Large intestine (tissue), 3 donors: ENCODE measurements at regions not wholly inside any gene's neighbourhood (a gene's known extent, or its start where the extent isn't known, plus 50 kb on each side); places are given as distances from the start of the nearest gene placed in this dataset.

Experiments
- DNase-seq, 2 donors: peaks; one replicate each; pipeline versions ENCODE4 v3.0.0 to v3.0.0-alpha.2; 2013
- H3K27ac ChIP-seq: one replicate; pipeline ENCODE4 v1.5.1; 2013; ENCODE audit warnings: low read length
- H3K27me3 ChIP-seq: 2 replicates; pipeline ENCODE4 v1.6.1; 2013; ENCODE audit warnings: low read length; ENCODE audit not compliant: control insufficient read depth, insufficient read depth
- H3K36me3 ChIP-seq: 2 replicates; pipeline ENCODE4 v1.6.1; 2013; ENCODE audit warnings: low read length; ENCODE audit not compliant: control insufficient read depth, insufficient read depth
- H3K4me1 ChIP-seq: one replicate; pipeline ENCODE4 v1.6.1; 2013; ENCODE audit warnings: low read length; ENCODE audit not compliant: control insufficient read depth, insufficient read depth
- H3K4me3 ChIP-seq: one replicate; pipeline ENCODE4 v1.5.1; 2013; ENCODE audit warnings: low read length
- H3K9me3 ChIP-seq: one replicate; pipeline ENCODE4 v1.6.1; 2013; ENCODE audit warnings: mild to moderate bottlenecking, low read depth, low read length, moderate library complexity; ENCODE audit not compliant: control insufficient read depth
- WGBS: methylation state at CpG from one replicate; pipeline ENCODE4 v1.1.5; 2013; ENCODE audit warnings: low lambda C conversion rate; ENCODE audit not compliant: insufficient coverage; 5-methylcytosine and 5-hydroxymethylcytosine counted together

DNA sequence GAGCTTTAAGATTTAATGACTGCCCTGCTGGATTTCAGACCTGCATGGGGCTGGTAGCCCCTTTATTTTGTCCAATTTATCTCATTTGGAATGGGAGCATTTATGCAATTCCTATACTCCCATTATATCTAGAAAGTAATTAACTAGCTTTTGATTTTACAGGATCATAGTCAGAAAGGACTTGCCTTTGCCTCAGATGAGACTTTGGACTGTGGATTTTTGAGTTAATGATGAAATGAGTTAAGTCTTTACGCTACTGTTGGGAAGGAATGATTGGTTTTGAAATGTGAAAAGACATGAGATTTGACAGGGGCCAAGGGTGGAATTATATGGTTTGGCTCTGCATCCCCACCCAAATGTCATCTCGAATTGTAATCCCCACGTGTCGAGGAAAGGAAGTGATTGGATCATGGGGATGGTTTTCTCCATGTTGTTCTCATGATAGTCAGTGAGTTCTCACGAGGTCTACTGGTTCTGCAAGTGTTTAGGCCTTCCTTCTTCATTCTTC is 213.1 kb upstream of the DCN start:
- no peak overlapping the region for H3K4me3 ChIP-seq
- peak overlapping the region; percentile 78 for H3K27ac ChIP-seq
- peaks cover 15% of the 10 kb centered on the region for H3K4me1 ChIP-seq
- DNase-seq, result peak; percentile 48 to 72
- WGBS, result no CpG with 5 or more reads among the region's 5 CpGs
- no peaks in the 10 kb centered on the region for H3K27me3 ChIP-seq
- peaks cover 6% of the 10 kb centered on the region for H3K9me3 ChIP-seq
- H3K36me3 ChIP-seq, result no peaks in the 10 kb centered on the region

DNA sequence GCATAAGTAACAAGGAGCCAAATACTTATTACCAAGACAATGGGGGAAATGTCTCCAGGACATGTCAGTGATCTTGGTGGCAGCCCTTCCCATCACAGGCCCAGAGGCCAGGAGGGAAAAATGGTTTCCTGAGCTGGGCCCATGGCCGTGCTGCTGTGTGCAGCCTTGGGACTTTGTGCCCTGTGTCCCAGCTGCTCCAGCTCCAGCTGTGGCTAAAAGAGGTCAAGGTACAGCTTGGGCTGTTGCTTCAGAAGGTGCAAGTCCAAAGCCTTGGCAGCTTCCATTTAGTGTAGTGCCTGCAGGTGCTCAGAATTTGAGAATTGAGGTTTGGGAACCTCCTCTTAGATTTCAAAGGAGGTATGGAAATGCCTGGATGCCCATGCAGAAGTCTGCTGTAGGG is 212.3 kb upstream of the DCN start:
- H3K36me3 ChIP-seq, result no peaks in the 10 kb centered on the region
- H3K9me3 ChIP-seq, result peaks cover 6% of the 10 kb centered on the region
- no CpG with 5 or more reads among the region's 1 CpG for WGBS
- peak in 1 of 2 donors; percentile 27 for DNase-seq
- no peaks in the 10 kb centered on the region for H3K27me3 ChIP-seq
- H3K27ac ChIP-seq, result no peak overlapping the region
- no peak overlapping the region for H3K4me3 ChIP-seq
- peaks cover 15% of the 10 kb centered on the region for H3K4me1 ChIP-seq

DNA sequence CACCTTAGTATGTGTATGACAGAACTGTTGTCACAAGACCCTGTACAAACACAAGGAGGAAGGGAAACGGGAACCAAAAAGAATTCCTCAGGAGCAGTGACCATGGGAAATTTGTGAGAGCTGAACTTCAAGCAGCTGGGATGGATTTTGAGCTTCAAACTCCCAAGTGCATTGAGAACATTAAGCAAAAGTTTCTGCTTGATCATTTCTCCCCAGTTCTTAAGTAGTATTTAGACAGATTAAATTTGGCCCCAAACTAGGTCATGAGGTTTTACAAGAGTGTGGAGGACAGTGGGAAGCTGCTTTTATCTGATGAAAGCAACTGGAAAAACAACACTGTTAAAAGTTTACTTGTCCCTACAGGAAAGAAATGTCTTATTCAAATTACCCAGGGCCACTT is 206.0 kb upstream of the DCN start:
- H3K4me3 ChIP-seq, result no peak overlapping the region
- DNase-seq, result no peak
- H3K4me1 ChIP-seq, result no peaks in the 10 kb centered on the region
- H3K27me3 ChIP-seq, result no peaks in the 10 kb centered on the region
- H3K27ac ChIP-seq, result no peak overlapping the region
- no peaks in the 10 kb centered on the region for H3K9me3 ChIP-seq
- no peaks in the 10 kb centered on the region for H3K36me3 ChIP-seq
- WGBS, result no CpG with 5 or more reads among the region's 1 CpG

DNA sequence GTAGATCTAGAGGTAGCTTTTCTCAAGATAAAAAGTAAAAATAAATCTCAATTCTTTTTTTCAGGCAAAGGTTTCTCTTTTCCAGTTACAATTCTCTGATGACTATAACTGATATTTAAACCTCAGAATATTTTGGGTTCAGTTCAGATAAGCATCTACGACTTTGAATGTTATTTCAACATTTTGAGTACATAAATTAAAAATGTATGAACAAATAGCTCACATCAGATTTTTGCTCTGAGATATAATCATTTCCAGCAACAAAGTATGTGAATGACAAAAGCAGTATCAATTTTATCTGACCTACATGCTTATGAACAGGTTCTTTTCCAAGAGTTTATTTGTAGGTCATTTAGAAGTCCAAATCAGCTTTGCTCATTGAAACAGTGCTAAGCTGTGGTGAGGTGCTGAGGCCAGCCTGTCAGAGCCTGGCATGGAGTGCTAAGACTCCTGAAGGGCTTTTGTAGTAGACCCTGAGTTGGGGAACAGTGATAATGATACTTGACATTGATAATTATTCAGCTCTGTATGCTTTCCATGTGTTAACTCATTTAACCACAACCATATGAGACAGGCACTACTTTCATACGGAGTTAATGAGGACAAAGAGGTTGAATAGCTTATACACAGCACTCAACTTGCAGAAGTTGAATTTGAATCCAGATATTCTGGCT is 205.0 kb upstream of the DCN start:
- no peak overlapping the region for H3K27ac ChIP-seq
- no peak overlapping the region for H3K4me3 ChIP-seq
- H3K4me1 ChIP-seq, result no peaks in the 10 kb centered on the region
- WGBS, result 100% methylated on average over 1 of the region's 2 CpGs
- no peaks in the 10 kb centered on the region for H3K9me3 ChIP-seq
- DNase-seq, result no peak
- no peaks in the 10 kb centered on the region for H3K36me3 ChIP-seq
- no peaks in the 10 kb centered on the region for H3K27me3 ChIP-seq

DNA sequence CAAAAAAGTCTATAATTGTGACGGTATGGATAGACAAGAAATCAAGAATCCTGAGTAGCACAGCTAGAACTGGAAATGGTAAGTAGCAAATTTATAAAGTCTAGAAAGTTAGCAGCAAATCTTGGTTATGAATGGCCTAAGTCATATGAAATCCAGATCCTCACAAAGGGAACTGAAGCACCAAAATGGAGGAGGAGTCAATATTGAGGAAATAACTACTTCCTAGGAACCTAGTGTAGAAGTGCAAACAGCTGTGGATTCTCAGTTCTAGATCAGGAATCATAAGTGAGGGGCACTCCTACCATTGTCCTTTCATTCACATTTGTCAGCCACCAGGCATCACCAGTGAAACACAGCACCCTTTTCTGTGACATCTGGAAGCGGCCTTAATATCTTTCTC is 202.2 kb upstream of the DCN start:
- no peak for DNase-seq
- H3K4me3 ChIP-seq, result no peak overlapping the region
- WGBS, result no CpG with 5 or more reads among the region's 2 CpGs
- no peaks in the 10 kb centered on the region for H3K27me3 ChIP-seq
- H3K27ac ChIP-seq, result no peak overlapping the region
- H3K36me3 ChIP-seq, result no peaks in the 10 kb centered on the region
- no peaks in the 10 kb centered on the region for H3K9me3 ChIP-seq
- H3K4me1 ChIP-seq, result no peaks in the 10 kb centered on the region

DNA sequence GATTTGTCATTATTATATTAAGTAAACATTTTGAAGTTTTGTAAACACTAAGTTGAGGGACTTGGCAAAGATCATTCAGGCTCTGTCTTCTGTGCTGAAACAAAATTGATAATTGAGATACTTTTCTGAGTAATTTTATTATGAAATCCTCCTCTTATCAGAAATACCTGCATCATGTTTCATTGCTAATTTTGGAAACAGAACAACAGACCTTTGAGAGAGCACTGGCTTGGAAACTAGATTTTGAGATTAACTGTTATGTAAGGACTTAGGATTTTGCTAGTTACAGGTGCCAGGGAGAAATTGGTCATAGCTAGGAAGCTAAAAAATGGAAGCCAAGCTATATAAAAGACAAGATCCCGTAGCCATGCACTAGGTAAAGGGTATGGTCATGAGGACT is 201.7 kb upstream of the DCN start:
- no peak overlapping the region for H3K4me3 ChIP-seq
- no peaks in the 10 kb centered on the region for H3K4me1 ChIP-seq
- H3K27me3 ChIP-seq, result no peaks in the 10 kb centered on the region
- H3K27ac ChIP-seq, result no peak overlapping the region
- no CpG with 5 or more reads among the region's 1 CpG for WGBS
- no peak for DNase-seq
- H3K36me3 ChIP-seq, result no peaks in the 10 kb centered on the region
- H3K9me3 ChIP-seq, result no peaks in the 10 kb centered on the region

DNA sequence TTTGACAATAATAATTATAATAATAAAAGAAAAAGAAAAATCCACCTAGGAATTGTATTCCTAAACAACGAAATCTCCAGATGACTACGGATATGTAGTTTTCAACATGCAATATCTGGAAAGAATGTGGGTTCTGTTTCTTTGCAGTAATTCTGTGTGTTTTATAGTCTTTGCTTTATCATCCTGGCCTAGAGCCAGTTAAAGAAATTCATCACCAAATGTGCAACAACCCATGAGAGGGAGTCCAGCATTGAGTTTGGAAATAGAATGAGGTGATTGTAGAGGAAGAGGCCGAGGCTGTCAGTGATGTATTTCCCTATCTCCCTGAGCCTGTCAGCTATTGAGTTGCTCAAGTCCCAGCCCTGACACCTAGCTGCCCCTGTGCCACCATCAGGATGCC is 200.5 kb upstream of the DCN start:
- no peak for DNase-seq
- no peak overlapping the region for H3K4me3 ChIP-seq
- H3K4me1 ChIP-seq, result no peaks in the 10 kb centered on the region
- no peaks in the 10 kb centered on the region for H3K27me3 ChIP-seq
- H3K27ac ChIP-seq, result no peak overlapping the region
- no CpG with 5 or more reads among the region's 3 CpGs for WGBS
- H3K9me3 ChIP-seq, result no peaks in the 10 kb centered on the region
- H3K36me3 ChIP-seq, result no peaks in the 10 kb centered on the region

DNA sequence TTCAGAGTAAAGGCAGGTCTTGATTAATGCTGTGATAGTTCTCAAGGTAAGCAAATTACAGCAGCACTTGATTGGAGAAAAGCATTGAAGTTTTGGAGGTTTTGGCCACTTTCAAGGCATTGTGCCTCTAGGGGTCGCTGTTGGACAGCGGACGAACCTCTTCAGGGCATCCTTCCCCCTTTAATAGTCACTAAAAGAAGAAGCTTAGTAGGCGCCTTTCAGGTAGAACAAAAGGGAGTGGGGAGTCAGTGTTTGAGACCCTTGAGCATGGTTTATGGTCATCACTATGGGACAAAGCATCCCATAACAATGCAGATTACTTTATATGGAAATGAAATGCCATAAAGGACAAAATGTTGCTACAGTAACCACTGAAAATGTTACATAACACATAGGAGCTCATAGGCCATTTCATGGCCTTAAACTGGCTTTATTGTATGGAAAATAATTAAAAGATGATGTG is 199.5 kb upstream of the DCN start:
- H3K27ac ChIP-seq, result peak overlapping the region; percentile 70
- peak overlapping the region; percentile 49 for H3K4me3 ChIP-seq
- no peaks in the 10 kb centered on the region for H3K9me3 ChIP-seq
- no peaks in the 10 kb centered on the region for H3K4me1 ChIP-seq
- H3K27me3 ChIP-seq, result no peaks in the 10 kb centered on the region
- no peaks in the 10 kb centered on the region for H3K36me3 ChIP-seq
- no CpG with 5 or more reads among the region's 4 CpGs for WGBS
- DNase-seq, result peak; percentile 79 to 80

DNA sequence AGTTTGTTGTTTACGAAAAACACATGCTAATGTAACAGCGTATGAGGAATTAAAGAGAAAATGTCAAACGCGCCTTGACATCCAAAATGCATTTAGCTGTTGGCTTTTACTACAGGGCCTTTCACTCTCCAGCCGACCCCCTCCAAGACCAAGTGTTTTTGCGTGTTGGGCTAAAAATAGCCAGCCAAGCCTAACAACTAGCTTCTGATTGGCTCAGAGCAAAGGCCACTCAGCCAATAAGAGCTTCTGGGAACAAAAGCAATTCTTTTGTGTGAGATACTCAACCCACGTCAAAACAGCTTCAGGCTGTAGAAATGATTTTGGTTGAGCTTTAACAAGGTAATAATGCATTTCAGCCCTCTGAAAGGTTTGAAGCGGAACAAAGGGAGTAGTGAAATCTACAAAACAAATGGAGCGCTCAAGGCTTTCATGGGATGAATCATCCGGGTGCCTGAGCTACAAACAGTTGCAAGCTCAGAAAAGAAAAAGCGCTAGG is 198.7 kb upstream of the DCN start:
- no peaks in the 10 kb centered on the region for H3K4me1 ChIP-seq
- 10% methylated on average over 2 of the region's 11 CpGs for WGBS
- H3K9me3 ChIP-seq, result no peaks in the 10 kb centered on the region
- no peaks in the 10 kb centered on the region for H3K27me3 ChIP-seq
- peak overlapping the region; percentile 49 for H3K4me3 ChIP-seq
- DNase-seq, result peak; percentile 68 to 80
- H3K27ac ChIP-seq, result peak overlapping the region; percentile 70
- no peaks in the 10 kb centered on the region for H3K36me3 ChIP-seq

DNA sequence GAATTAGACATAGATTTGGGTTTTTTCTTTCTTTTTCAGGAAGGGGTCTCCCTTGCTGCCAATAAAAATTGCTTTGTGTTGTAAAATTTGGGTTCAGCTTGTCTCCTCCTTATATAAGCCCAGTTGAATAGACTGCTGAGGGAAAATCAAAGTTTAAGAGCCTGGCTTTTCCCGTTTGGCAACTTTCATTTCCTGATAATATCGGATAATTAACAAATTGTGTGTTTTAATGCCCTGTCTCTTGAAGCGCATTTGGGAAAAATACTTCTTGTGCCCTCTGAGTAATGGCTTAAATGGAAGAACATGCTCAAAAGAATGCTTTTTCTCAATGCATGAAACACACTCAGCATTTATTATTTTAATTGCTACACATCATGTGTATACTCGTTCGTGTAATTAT is 198.0 kb upstream of the DCN start:
- no peaks in the 10 kb centered on the region for H3K36me3 ChIP-seq
- no peak overlapping the region for H3K4me3 ChIP-seq
- H3K27ac ChIP-seq, result no peak overlapping the region
- no peaks in the 10 kb centered on the region for H3K27me3 ChIP-seq
- no peak for DNase-seq
- WGBS, result 74% methylated on average over 4 of the region's 5 CpGs
- no peaks in the 10 kb centered on the region for H3K9me3 ChIP-seq
- H3K4me1 ChIP-seq, result no peaks in the 10 kb centered on the region
